NB4 (cell line): ENCODE measurements at regions not wholly inside any gene's neighbourhood (a gene's known extent, or its start where the extent isn't known, plus 50 kb on each side); places are given as distances from the start of the nearest gene placed in this dataset.
"Not testable (repeated sequence)": the region's sequence is repeated elsewhere in the genome, so short reads cannot be mapped to it uniquely, and the experiment has no call there.

ENCODE experiments used
- POLR2A ChIP-seq: IDR thresholded peaks from 2 replicates; pipeline ENCODE4 v1.6.1; 2011; ENCODE audit warnings: mild to moderate bottlenecking; ENCODE audit not compliant: insufficient read length; ENCODE audit errors: extremely low read depth
- TF ChIP-seq, protein P1 (sequence below): IDR thresholded peaks from one replicate; pipeline ENCODE4 v1.5.1; 2012; ENCODE audit warnings: low read depth, low read length
- TF ChIP-seq, protein P2 (sequence below): IDR thresholded peaks from 2 replicates; pipeline ENCODE4 v1.6.1; 2011; ENCODE audit warnings: low read depth, low read length

DNA sequence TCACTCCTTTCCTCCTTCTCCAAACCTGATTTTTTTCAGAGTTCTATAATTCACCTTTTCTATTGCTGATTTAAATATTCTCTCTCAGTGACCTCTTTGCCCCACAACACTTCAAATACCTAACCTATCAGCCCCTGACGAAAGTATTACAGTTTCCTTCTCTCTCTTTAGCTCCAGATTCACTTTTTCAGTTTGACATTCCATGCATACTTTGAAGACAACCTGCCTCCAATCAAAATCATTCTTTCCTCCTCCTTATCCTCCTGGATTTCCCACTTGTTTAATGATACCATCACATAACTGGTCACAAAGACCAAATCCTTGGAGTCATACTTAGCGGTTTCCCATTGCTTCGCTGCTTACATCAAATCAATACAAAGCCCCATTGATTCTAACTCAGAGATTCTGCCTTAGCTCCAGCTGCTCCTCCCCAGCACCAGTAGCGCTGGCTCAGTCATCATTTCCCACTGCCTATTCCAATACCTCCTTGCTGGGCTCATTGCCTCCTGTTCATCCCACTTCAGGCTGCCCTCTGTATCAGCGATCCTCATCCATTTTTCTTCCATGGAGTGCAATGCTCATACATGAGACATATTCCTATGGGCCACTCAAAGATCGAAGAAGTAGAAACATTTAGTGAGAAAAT, 240.1 kb downstream of the ZNF92 start:
- TF ChIP-seq, protein P1, sequence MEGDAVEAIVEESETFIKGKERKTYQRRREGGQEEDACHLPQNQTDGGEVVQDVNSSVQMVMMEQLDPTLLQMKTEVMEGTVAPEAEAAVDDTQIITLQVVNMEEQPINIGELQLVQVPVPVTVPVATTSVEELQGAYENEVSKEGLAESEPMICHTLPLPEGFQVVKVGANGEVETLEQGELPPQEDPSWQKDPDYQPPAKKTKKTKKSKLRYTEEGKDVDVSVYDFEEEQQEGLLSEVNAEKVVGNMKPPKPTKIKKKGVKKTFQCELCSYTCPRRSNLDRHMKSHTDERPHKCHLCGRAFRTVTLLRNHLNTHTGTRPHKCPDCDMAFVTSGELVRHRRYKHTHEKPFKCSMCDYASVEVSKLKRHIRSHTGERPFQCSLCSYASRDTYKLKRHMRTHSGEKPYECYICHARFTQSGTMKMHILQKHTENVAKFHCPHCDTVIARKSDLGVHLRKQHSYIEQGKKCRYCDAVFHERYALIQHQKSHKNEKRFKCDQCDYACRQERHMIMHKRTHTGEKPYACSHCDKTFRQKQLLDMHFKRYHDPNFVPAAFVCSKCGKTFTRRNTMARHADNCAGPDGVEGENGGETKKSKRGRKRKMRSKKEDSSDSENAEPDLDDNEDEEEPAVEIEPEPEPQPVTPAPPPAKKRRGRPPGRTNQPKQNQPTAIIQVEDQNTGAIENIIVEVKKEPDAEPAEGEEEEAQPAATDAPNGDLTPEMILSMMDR, result not testable (repeated sequence)
- not testable (repeated sequence) for TF ChIP-seq POLR2A
- TF ChIP-seq, protein P2, sequence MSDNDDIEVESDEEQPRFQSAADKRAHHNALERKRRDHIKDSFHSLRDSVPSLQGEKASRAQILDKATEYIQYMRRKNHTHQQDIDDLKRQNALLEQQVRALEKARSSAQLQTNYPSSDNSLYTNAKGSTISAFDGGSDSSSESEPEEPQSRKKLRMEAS, result not testable (repeated sequence)
